HG03575 (cell line): ENCODE measurements at regions not wholly inside any gene's neighbourhood (a gene's known extent, or its start where the extent isn't known, plus 50 kb on each side); places are given as distances from the start of the nearest gene placed in this dataset.

Source experiments
- ATAC-seq: cut with Tn5 transposase; IDR thresholded peaks from one replicate; pipeline ENCODE4 v1.9.1; 2021; ENCODE audit not compliant: unreplicated experiment, insufficient number of reproducible peaks, low FRiP score; ENCODE audit errors: extremely low read depth

- no peak for ATAC-seq
These were observed 175.9 kb downstream of the IRS2 start for GRCh38 chr13:109610517-109610916.

- ATAC-seq: no peak
These were observed 177.9 kb downstream of the IRS2 start for GRCh38 chr13:109608503-109608902.

- ATAC-seq: no peak
These were observed 178.3 kb downstream of the IRS2 start for GRCh38 chr13:109608059-109608458.

GRCh38 chr13:109606520-109606919, 179.9 kb downstream of the IRS2 start:
- ATAC-seq: no peak

- ATAC-seq: no peak
These were observed 180.5 kb downstream of the IRS2 start for GRCh38 chr13:109605846-109606245.

- no peak for ATAC-seq
These were observed 181.5 kb downstream of the IRS2 start for GRCh38 chr13:109604894-109605293.

GRCh38 chr13:109602356-109602755, 184.0 kb downstream of the IRS2 start:
- no peak for ATAC-seq

GRCh38 chr13:109599901-109600657, 186.3 kb downstream of the IRS2 start:
- no peak for ATAC-seq

- no peak for ATAC-seq
These were observed 190.9 kb downstream of the IRS2 start for GRCh38 chr13:109595471-109595870.

- ATAC-seq: no peak
These were observed 193.2 kb downstream of the IRS2 start for GRCh38 chr13:109593230-109593629.

GRCh38 chr13:109592770-109593169, 193.6 kb downstream of the IRS2 start:
- no peak for ATAC-seq

GRCh38 chr13:109587689-109588088, 198.7 kb downstream of the IRS2 start:
- ATAC-seq: no peak

GRCh38 chr13:109586509-109587346, 199.7 kb downstream of the IRS2 start:
- ATAC-seq: no peak

- ATAC-seq: no peak
These were observed 201.5 kb downstream of the IRS2 start for GRCh38 chr13:109584844-109585361.

- no peak for ATAC-seq
These were observed 209.1 kb downstream of the IRS2 start for GRCh38 chr13:109577191-109577700.

- no peak for ATAC-seq
These were observed 210.0 kb downstream of the IRS2 start for GRCh38 chr13:109576331-109576813.

- no peak for ATAC-seq
These were observed 210.6 kb downstream of the IRS2 start for GRCh38 chr13:109575821-109576220.

- no peak for ATAC-seq
These were observed 214.0 kb downstream of the IRS2 start for GRCh38 chr13:109572389-109572788.

GRCh38 chr13:109569958-109570711, 216.2 kb downstream of the IRS2 start:
- ATAC-seq: peak; percentile 83
